ENCODE measurements at regions not wholly inside any gene's neighbourhood (a gene's known extent, or its start where the extent isn't known, plus 50 kb on each side); places are given as distances from the start of the nearest gene placed in this dataset.

DNA sequence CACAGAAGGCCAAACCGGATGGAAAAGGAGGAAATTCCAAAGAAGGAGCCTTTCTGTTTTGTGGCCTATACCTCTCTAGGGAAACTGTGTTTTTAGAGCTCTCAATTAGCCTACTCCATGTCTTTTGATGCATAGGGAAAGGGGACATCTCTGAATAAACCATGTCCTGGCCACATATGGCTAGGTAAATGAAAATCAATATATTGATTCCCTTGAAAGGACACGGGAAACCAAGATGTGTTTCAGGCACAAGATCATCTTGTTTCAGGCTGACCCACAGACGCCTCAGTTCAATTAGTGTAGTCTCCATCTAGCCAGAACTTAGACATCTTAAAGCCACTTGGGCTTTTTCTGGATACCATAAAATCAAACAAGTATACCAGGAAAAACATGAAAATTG lies 363.1 kb downstream of the ENC1 start:
- ATAC-seq = no peak
- H2AFZ ChIP-seq (ENCODE audit: control insufficient read depth, low read depth, low read length) = no peak overlapping the region
- H3K36me3 ChIP-seq (ENCODE audit: control insufficient read depth in 2 of 2, insufficient read depth in 2 of 2, low read length in 1 of 2) = no peaks in the 10 kb centered on the region
- WGBS (ENCODE audit: insufficient coverage, insufficient replicate concordance, low lambda C conversion rate, missing lambda C conversion rate) = 59% methylated on average over 3 of the region's 3 CpGs
- H4K20me1 ChIP-seq (ENCODE audit: control insufficient read depth, insufficient read depth) = no peaks in the 10 kb centered on the region
- in situ Hi-C loops (cut with MboI) = no loop called here
- no peak for FAIRE-seq
- CTCF ChIA-PET = no interaction called here
- SMC1A ChIA-PET (ENCODE audit: uncharacterized antibody, unreplicated experiment) = no interaction called here
- BruUV-seq (replicated peaks) = no TSS peak
- no peak for DNase-seq (ENCODE audit: low read depth, low spot score)
- no peaks in the 10 kb centered on the region for H3K79me2 ChIP-seq (ENCODE audit: control insufficient read depth, insufficient read depth, low read length)
- H3K4me2 ChIP-seq (ENCODE audit: control insufficient read depth, insufficient read depth) = no peak overlapping the region
- H3K4me1 ChIP-seq (ENCODE audit: control insufficient read depth, insufficient read depth, low read length) = no peaks in the 10 kb centered on the region
- intact Hi-C loops (cut with micrococcal nuclease; ENCODE audit: unreplicated experiment) = no loop called here
- H3K9me3 ChIP-seq (replicated peaks; ENCODE audit: control insufficient read depth, insufficient read depth, low read length) = no peaks in the 10 kb centered on the region
- H3K4me3 ChIP-seq = no peak overlapping the region
- H3K27me3 ChIP-seq (replicated peaks in 1 of 2; ENCODE audit: control insufficient read depth in 2 of 2, insufficient read depth in 2 of 2, low read length in 1 of 2) = no peaks in the 10 kb centered on the region
- no peak for TF ChIP-seq SREBF2 (IDR thresholded peaks at IDR 0.05; ENCODE audit: low read length)
- TF ChIP-seq, protein P1, sequence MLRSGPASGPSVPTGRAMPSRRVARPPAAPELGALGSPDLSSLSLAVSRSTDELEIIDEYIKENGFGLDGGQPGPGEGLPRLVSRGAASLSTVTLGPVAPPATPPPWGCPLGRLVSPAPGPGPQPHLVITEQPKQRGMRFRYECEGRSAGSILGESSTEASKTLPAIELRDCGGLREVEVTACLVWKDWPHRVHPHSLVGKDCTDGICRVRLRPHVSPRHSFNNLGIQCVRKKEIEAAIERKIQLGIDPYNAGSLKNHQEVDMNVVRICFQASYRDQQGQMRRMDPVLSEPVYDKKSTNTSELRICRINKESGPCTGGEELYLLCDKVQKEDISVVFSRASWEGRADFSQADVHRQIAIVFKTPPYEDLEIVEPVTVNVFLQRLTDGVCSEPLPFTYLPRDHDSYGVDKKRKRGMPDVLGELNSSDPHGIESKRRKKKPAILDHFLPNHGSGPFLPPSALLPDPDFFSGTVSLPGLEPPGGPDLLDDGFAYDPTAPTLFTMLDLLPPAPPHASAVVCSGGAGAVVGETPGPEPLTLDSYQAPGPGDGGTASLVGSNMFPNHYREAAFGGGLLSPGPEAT (IDR thresholded peaks at IDR 0.05; ENCODE audit: low read depth) = no peak
- H3K9ac ChIP-seq (ENCODE audit: control insufficient read depth, insufficient read depth, low read length) = no peak overlapping the region
- POLR2A ChIA-PET = no interaction called here
- no peak overlapping the region for H3K27ac ChIP-seq (ENCODE audit: control insufficient read depth, insufficient read depth)
- RAD21 ChIA-PET (ENCODE audit: unreplicated experiment) = no interaction called here

DNA sequence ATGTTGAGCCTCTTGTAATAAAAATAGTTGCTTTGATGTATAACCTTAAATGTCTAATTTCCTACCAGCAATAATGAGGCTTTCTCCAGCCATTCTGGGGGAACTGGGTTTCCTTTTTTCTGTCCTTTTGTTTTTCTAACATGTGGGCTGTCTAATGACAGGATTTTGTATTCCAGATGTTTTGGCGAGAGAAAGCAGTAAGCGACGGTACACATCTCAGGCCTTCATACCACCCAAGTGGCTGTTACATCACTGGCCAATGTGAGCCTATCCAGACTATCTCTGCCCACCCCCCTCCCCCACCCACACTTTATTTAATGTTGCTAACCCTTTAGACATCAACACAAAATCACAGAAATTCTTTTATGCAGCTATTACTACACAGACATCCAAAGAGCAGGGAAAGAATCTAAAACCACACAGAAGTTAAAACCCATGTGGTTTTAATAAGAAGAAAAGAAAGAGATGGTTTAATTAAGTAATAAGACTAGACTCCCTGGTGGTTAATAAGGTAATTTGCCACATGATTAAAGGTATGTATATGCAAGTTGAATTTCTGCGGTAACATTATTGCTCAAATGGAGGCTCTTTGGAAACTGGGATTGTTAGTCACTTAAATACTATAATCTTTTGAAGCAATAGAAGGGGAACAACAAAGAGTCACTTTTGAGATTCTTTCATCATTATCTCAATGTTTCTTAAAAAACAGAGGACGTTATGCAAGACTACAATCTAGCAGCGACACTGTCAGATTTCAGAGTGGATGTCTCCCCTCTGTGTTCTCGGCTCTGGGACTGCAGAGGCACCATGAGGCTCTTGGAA lies 365.1 kb downstream of the ENC1 start:
- H3K27ac ChIP-seq (ENCODE audit: control insufficient read depth, insufficient read depth) = no peak overlapping the region
- no peaks in the 10 kb centered on the region for H3K9me3 ChIP-seq (replicated peaks; ENCODE audit: control insufficient read depth, insufficient read depth, low read length)
- in situ Hi-C loops (cut with MboI) = no loop called here
- no peak overlapping the region for H3K4me3 ChIP-seq
- ChIA-PET SMC1A (ENCODE audit: uncharacterized antibody, unreplicated experiment) (no interaction called here), POLR2A (no interaction called here), RAD21 (ENCODE audit: unreplicated experiment) (no interaction called here), CTCF (no interaction called here)
- no peak for DNase-seq (ENCODE audit: low read depth, low spot score)
- no peak overlapping the region for H3K4me2 ChIP-seq (ENCODE audit: control insufficient read depth, insufficient read depth)
- H2AFZ ChIP-seq (ENCODE audit: control insufficient read depth, low read depth, low read length) = no peak overlapping the region
- no peak for FAIRE-seq
- BruUV-seq (replicated peaks) = no TSS peak
- H3K36me3 ChIP-seq (ENCODE audit: control insufficient read depth in 2 of 2, insufficient read depth in 2 of 2, low read length in 1 of 2) = no peaks in the 10 kb centered on the region
- intact Hi-C loops (cut with micrococcal nuclease; ENCODE audit: unreplicated experiment) = no loop called here
- H4K20me1 ChIP-seq (ENCODE audit: control insufficient read depth, insufficient read depth) = no peaks in the 10 kb centered on the region
- H3K9ac ChIP-seq (ENCODE audit: control insufficient read depth, insufficient read depth, low read length) = no peak overlapping the region
- ATAC-seq = no peak
- no peaks in the 10 kb centered on the region for H3K4me1 ChIP-seq (ENCODE audit: control insufficient read depth, insufficient read depth, low read length)
- H3K27me3 ChIP-seq (replicated peaks in 1 of 2; ENCODE audit: control insufficient read depth in 2 of 2, insufficient read depth in 2 of 2, low read length in 1 of 2) = no peaks in the 10 kb centered on the region
- WGBS (ENCODE audit: insufficient coverage, insufficient replicate concordance, low lambda C conversion rate, missing lambda C conversion rate) = 48% methylated on average over 7 of the region's 7 CpGs
- H3K79me2 ChIP-seq (ENCODE audit: control insufficient read depth, insufficient read depth, low read length) = no peaks in the 10 kb centered on the region
- TF ChIP-seq, protein P2, sequence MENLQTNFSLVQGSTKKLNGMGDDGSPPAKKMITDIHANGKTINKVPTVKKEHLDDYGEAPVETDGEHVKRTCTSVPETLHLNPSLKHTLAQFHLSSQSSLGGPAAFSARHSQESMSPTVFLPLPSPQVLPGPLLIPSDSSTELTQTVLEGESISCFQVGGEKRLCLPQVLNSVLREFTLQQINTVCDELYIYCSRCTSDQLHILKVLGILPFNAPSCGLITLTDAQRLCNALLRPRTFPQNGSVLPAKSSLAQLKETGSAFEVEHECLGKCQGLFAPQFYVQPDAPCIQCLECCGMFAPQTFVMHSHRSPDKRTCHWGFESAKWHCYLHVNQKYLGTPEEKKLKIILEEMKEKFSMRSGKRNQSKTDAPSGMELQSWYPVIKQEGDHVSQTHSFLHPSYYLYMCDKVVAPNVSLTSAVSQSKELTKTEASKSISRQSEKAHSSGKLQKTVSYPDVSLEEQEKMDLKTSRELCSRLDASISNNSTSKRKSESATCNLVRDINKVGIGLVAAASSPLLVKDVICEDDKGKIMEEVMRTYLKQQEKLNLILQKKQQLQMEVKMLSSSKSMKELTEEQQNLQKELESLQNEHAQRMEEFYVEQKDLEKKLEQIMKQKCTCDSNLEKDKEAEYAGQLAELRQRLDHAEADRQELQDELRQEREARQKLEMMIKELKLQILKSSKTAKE (IDR thresholded peaks at IDR 0.05; ENCODE audit: low read depth, poor library complexity, severe bottlenecking) = no peak
- no peak for TF ChIP-seq RCOR1 (conservative IDR thresholded peaks at IDR 0.05; ENCODE audit: low read depth, low read length)
- TF ChIP-seq, protein P3, sequence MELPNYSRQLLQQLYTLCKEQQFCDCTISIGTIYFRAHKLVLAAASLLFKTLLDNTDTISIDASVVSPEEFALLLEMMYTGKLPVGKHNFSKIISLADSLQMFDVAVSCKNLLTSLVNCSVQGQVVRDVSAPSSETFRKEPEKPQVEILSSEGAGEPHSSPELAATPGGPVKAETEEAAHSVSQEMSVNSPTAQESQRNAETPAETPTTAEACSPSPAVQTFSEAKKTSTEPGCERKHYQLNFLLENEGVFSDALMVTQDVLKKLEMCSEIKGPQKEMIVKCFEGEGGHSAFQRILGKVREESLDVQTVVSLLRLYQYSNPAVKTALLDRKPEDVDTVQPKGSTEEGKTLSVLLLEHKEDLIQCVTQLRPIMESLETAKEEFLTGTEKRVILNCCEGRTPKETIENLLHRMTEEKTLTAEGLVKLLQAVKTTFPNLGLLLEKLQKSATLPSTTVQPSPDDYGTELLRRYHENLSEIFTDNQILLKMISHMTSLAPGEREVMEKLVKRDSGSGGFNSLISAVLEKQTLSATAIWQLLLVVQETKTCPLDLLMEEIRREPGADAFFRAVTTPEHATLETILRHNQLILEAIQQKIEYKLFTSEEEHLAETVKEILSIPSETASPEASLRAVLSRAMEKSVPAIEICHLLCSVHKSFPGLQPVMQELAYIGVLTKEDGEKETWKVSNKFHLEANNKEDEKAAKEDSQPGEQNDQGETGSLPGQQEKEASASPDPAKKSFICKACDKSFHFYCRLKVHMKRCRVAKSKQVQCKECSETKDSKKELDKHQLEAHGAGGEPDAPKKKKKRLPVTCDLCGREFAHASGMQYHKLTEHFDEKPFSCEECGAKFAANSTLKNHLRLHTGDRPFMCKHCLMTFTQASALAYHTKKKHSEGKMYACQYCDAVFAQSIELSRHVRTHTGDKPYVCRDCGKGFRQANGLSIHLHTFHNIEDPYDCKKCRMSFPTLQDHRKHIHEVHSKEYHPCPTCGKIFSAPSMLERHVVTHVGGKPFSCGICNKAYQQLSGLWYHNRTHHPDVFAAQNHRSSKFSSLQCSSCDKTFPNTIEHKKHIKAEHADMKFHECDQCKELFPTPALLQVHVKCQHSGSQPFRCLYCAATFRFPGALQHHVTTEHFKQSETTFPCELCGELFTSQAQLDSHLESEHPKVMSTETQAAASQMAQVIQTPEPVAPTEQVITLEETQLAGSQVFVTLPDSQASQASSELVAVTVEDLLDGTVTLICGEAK (IDR thresholded peaks at IDR 0.05; ENCODE audit: borderline replicate concordance) = no peak
- TF ChIP-seq TAF1 (IDR thresholded peaks at IDR 0.05; ENCODE audit: borderline replicate concordance, low read depth, low read length) = no peak
- TF ChIP-seq NR2C2 (IDR thresholded peaks at IDR 0.05; ENCODE audit: borderline replicate concordance, control insufficient read depth, insufficient read length, low read depth) = no peak
